Pancreas (tissue), 10 donors: ENCODE measurements at regions not wholly inside any gene's neighbourhood (a gene's known extent, or its start where the extent isn't known, plus 50 kb on each side); places are given as distances from the start of the nearest gene placed in this dataset.

Source experiments
- ATAC-seq, 4 donors: fragments of 200-7000 bp; cut with Tn5 transposase; one replicate each; pipeline versions ENCODE4 v1.8.0 to v1.9.1; 2020; ENCODE audit warnings: mild to moderate bottlenecking in 4 of 4, moderate library complexity in 4 of 4
- DNase-seq, 6 donors: peaks; one replicate each; pipeline ENCODE4 v3.0.0-alpha.2; 2020
- FAIRE-seq: peaks from 2 replicates; lab custom pipeline; 2012; peaks lifted over from hg19 to GRCh38; lab: Jason Lieb, UNC
- H3K27ac ChIP-seq, 4 donors: fragments of 200-600 bp; sonication (generic); 1 replicate in 3 of 4; 2 replicates in 1 of 4; pipeline versions ENCODE4 v1.5.0 to v1.8.0; 2020
- H3K27me3 ChIP-seq, 4 donors: fragments of 200-600 bp; one replicate each; pipeline ENCODE4 v1.8.0; 2021
- H3K36me3 ChIP-seq, 3 donors: fragments of 200-600 bp; sonication (generic) in 1 of 3; one replicate each; pipeline versions ENCODE4 v1.5.0 to v1.8.0; 2020 to 2021
- H3K4me1 ChIP-seq, 3 donors: fragments of 200-600 bp; one replicate each; pipeline ENCODE4 v1.8.0; 2021
- H3K4me3 ChIP-seq, 4 donors: fragments of 200-600 bp; sonication (generic) in 2 of 4; one replicate each; pipeline versions ENCODE4 v1.5.0 to v1.8.0; 2020 to 2021
- H3K9me3 ChIP-seq, 4 donors: fragments of 200-600 bp; one replicate each; pipeline ENCODE4 v1.8.0; 2021
- WGBS, 2 donors: extraction: QIAGEN DNeasy Blood & Tissue Kit; methylation state at CpG; one replicate each; pipeline ENCODE4 v1.1.7; 2013; 5-methylcytosine and 5-hydroxymethylcytosine counted together
- intact Hi-C, 3 donors: fragments of 100-400 bp; cut with DNase I; formaldehyde crosslinking; loops; one replicate each; pipeline versions ENCODE4 v1.11.1 to v1.14.2; 2022
- TF ChIP-seq, protein P1 (sequence below), 4 donors: fragments of 200-600 bp; sonication (generic) in 3 of 4; IDR thresholded peaks; one replicate each; pipeline versions ENCODE4 v1.5.0 to v1.8.0; 2021; ENCODE audit warnings: antibody characterized with exemption in 4 of 4
- donor health status: healthy with polysubstance abuse.
- donor health status: DM: no; HTN: no; CAD: no; lungs with moderate emphysema.
- donor health status: DM: no; HTN: no; CAD: no.
- donor health status: control.
- donor health status: control.
- donor health status: Bipolar disorder and iron deficiency.
- donor health status: DM: yes; HTN: yes; CAD: no.
- donor health status: DM: no; HTN: no; CAD: no.
- donor health status: DM: no; HTN: no; CAD: no.
- donor health status: DM: yes; HTN: yes; CAD: no.

DNA sequence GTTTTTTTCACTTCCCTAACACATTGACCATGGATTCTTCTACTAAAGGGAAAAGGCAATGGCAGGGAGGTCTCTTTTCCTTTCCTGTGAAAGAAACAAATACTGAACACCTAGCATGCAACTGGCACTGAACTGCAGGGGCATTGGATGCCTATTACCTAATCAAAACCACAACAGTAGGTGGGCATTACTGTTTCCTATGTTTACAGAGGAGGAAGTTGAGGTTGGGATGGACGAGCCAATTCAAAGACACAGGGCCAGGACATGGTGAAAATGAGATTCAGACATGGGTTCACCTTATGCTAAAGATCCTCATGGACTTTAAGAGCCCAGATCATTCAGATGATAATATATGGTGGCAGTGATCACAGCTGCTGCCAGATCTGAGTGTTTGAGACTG is 407.0 kb downstream of the MIAT start:
- no peak for ATAC-seq
- Histone ChIP-seq H3K27ac (no peak overlapping the region), H3K36me3 (no peaks in the 10 kb centered on the region), H3K4me1 (no peaks in the 10 kb centered on the region), H3K9me3 (no peaks in the 10 kb centered on the region), H3K4me3 (no peak overlapping the region), H3K27me3 (peaks cover 0 to 2% (median 0%) of the 10 kb centered on the region in 4 donors)
- no peak for DNase-seq
- TF ChIP-seq, protein P1, sequence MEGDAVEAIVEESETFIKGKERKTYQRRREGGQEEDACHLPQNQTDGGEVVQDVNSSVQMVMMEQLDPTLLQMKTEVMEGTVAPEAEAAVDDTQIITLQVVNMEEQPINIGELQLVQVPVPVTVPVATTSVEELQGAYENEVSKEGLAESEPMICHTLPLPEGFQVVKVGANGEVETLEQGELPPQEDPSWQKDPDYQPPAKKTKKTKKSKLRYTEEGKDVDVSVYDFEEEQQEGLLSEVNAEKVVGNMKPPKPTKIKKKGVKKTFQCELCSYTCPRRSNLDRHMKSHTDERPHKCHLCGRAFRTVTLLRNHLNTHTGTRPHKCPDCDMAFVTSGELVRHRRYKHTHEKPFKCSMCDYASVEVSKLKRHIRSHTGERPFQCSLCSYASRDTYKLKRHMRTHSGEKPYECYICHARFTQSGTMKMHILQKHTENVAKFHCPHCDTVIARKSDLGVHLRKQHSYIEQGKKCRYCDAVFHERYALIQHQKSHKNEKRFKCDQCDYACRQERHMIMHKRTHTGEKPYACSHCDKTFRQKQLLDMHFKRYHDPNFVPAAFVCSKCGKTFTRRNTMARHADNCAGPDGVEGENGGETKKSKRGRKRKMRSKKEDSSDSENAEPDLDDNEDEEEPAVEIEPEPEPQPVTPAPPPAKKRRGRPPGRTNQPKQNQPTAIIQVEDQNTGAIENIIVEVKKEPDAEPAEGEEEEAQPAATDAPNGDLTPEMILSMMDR (IDR thresholded peaks at IDR 0.05): no peak
- 68 to 80% methylated on average over 1 of the region's 1 CpG for WGBS, 2 donors
- FAIRE-seq: no peak
- intact Hi-C loops: no loop called here

DNA sequence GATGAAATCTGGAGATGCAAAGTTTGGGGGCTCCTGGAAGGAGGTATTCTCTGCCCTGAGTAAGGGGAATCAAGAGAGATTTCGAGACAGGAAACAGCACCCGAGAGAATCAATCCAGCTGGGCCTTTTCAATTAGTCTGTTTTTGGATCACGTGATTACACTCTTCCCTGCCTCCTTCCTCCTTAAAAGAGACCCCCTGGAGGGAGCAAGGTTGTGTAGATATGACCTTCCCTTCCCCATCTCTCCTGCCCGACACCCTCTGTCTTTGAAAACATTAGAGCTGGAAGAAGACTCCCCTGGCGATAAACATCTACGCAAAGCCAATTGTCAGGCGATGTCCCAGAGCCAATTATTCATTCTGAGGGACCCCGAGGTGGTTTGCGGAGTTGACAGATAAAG is 407.9 kb downstream of the MIAT start:
- Histone ChIP-seq H3K4me1 (no peaks in the 10 kb centered on the region), H3K27me3 (peaks cover 0 to 2% (median 0%) of the 10 kb centered on the region in 4 donors), H3K27ac (no peak overlapping the region), H3K9me3 (no peaks in the 10 kb centered on the region), H3K4me3 (no peak overlapping the region), H3K36me3 (no peaks in the 10 kb centered on the region)
- intact Hi-C loops: no loop called here
- DNase-seq (no peak), ATAC-seq (no peak), FAIRE-seq (no peak)
- TF ChIP-seq, protein P1 (IDR thresholded peaks at IDR 0.05): no peak
- WGBS, 2 donors: 23 to 35% methylated on average over 9 of the region's 9 CpGs

DNA sequence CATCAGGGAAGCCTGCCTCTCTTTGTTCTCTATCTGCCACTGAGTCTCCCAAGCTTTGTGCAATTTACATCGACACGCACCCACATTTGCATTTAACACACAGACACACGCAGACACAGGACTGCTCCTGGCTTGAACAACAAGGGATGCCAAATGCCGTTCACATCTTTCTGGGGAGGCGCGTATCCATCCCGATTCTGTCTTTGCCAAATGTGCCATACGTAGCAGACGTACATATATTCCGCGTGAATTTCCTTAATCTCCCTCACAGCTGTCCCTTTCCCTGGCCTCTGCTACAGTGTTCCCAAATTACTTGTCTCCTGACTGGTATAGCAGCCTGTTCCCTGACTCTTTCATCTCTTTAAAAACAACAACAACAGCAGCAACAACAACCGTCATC is 409.5 kb downstream of the MIAT start:
- Histone ChIP-seq H3K27me3 (peaks cover 0 to 2% (median 0%) of the 10 kb centered on the region in 4 donors), H3K36me3 (no peaks in the 10 kb centered on the region), H3K9me3 (no peaks in the 10 kb centered on the region), H3K4me1 (no peaks in the 10 kb centered on the region), H3K4me3 (no peak overlapping the region), H3K27ac (no peak overlapping the region)
- no peak for DNase-seq
- WGBS, 2 donors: 80% methylated on average over 12 of the region's 12 CpGs
- TF ChIP-seq, protein P1 (IDR thresholded peaks at IDR 0.05): no peak
- no peak for ATAC-seq
- intact Hi-C loops: no loop called here
- FAIRE-seq: no peak

DNA sequence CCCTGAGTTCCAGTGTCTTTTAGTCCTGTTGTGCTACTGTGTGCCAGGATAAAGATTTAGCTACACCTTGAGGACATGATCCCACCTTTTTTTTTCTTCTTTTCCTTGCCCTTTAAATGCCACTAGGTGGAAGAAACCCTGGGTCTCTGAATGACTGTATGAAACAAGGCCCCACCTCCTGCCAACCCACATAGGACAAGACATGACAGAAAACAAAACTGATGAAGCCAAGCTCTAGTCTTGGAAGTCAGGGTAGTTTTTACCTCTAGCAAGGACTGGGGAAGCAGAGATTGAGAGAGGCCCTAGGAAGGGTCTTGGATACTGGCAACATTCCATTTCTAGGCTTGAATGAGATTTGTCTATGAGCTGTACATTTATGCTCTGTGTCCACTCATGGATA is 410.7 kb downstream of the MIAT start:
- TF ChIP-seq, protein P1 (IDR thresholded peaks at IDR 0.05): no peak
- Histone ChIP-seq H3K4me1 (no peaks in the 10 kb centered on the region), H3K27me3 (no peaks in the 10 kb centered on the region), H3K9me3 (no peaks in the 10 kb centered on the region), H3K36me3 (no peaks in the 10 kb centered on the region), H3K4me3 (no peak overlapping the region), H3K27ac (no peak overlapping the region)
- no peak for FAIRE-seq
- DNase-seq: no peak
- ATAC-seq: no peak
- intact Hi-C loops: no loop called here

DNA sequence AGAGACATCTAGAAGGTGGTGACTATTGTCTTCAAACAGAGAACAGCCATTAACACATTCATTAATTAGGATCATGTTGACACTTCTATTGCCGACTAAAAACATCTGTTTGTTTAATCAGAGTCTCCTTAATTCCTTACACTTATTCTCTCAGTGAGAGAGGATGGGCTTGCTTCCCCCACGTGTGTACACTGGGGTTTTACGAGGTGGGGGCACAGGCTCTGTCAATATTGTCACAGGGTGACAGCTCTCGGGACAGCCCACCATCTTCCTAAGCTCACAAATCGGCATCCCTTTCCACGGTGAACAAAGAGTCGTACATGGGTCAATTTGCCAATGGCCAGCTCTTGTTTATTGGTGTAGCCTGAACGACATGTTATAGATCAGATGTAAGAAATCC is 413.2 kb downstream of the MIAT start:
- TF ChIP-seq, protein P1 (IDR thresholded peaks at IDR 0.05): no peak
- Histone ChIP-seq H3K9me3 (no peaks in the 10 kb centered on the region), H3K27me3 (no peaks in the 10 kb centered on the region), H3K4me3 (no peak overlapping the region), H3K36me3 (no peaks in the 10 kb centered on the region), H3K27ac (no peak overlapping the region), H3K4me1 (no peaks in the 10 kb centered on the region)
- WGBS, 2 donors: 17 to 21% methylated on average over 8 of the region's 8 CpGs
- FAIRE-seq (no peak), DNase-seq (no peak), ATAC-seq (no peak)
- intact Hi-C loops: no loop called here
